ENCODE measurements at regions not wholly inside any gene's neighbourhood (a gene's known extent, or its start where the extent isn't known, plus 50 kb on each side); places are given as distances from the start of the nearest gene placed in this dataset.
"Not testable (repeated sequence)": the region's sequence is repeated elsewhere in the genome, so short reads cannot be mapped to it uniquely, and the experiment has no call there.

DNA sequence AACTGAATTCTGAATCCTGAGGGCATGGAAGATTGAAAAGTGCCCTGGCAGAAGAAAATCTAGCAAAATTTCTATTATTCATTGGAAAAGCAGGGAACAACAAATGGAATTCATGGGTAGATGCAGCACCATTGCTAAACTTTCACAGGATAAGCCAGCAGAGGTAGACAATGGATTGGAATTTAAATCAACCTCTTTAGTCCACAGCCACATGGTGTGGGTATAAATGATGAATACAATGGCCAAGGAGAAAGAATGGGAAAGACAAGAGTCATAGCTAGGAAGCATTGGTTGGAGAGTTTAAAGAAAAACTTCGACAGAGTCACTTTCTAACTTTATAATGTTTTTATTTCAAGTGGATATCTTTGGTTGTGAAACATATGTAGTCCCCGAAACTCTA lies 332.8 kb upstream of the PUDP start:
- no peak for ATAC-seq

DNA sequence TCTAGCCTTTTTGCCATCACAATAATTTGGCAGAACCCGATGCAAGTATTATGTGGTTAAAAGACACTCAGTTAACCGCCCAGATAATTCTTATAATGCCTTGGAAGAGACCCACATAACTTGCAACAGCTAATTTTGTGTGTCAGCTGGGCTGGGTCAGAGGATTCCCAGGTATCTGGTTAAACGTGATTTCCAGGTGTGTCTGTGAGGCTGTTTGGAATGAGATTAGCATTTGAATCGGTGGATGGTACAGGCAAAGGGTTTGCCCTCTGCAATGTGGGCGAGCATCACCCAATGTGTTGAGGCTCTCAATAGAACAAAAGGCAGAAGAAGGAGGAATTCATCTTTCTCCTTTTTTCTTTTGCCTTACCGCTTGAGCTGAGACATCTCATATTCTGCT lies 314.2 kb upstream of the PUDP start:
- H3K36me3 ChIP-seq, result no peaks in the 10 kb centered on the region
- no peak overlapping the region for H3K4me3 ChIP-seq
- no peaks in the 10 kb centered on the region for H3K4me1 ChIP-seq
- H3K27me3 ChIP-seq, result no peaks in the 10 kb centered on the region
- no peaks in the 10 kb centered on the region for H3K9me3 ChIP-seq
- DNase-seq (no peak), ATAC-seq (no peak)
- intact Hi-C loops (cut with DNase I), result no loop called here
- no peak overlapping the region for H3K27ac ChIP-seq
- TF ChIP-seq, protein P1, sequence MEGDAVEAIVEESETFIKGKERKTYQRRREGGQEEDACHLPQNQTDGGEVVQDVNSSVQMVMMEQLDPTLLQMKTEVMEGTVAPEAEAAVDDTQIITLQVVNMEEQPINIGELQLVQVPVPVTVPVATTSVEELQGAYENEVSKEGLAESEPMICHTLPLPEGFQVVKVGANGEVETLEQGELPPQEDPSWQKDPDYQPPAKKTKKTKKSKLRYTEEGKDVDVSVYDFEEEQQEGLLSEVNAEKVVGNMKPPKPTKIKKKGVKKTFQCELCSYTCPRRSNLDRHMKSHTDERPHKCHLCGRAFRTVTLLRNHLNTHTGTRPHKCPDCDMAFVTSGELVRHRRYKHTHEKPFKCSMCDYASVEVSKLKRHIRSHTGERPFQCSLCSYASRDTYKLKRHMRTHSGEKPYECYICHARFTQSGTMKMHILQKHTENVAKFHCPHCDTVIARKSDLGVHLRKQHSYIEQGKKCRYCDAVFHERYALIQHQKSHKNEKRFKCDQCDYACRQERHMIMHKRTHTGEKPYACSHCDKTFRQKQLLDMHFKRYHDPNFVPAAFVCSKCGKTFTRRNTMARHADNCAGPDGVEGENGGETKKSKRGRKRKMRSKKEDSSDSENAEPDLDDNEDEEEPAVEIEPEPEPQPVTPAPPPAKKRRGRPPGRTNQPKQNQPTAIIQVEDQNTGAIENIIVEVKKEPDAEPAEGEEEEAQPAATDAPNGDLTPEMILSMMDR (IDR thresholded peaks at IDR 0.05), result no peak

More for the DNA sequence above, 332.8 kb upstream of the PUDP start:
- DNase-seq, result no peak
- Histone ChIP-seq H3K27me3 (no peaks in the 10 kb centered on the region), H3K36me3 (no peaks in the 10 kb centered on the region), H3K27ac (no peak overlapping the region), H3K4me1 (no peaks in the 10 kb centered on the region), H3K9me3 (no peaks in the 10 kb centered on the region), H3K4me3 (no peak overlapping the region)
- TF ChIP-seq, protein P1 (IDR thresholded peaks at IDR 0.05), result no peak
- intact Hi-C loops (cut with DNase I), result no loop called here

DNA sequence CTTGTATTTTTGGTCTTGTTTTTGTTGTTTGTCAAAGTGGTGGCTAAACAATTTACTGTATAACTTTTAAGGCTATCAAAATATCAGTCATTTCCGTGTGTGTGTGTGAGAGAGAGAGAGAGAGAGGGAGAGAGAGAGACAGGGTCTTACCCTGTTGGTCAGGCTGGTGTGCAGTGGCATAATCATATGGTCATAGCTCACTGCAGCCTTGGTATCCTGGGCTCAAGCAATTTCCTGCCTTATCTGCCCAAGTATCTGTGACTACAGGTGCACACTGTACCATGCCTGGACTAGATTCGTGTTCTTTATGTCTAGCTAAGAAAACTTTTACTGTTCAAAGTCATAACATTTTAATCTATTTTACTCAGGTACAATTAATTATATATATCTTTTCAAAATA lies 313.1 kb upstream of the PUDP start:
- H3K4me3 ChIP-seq, H3K27me3 ChIP-seq: not testable (repeated sequence)

DNA sequence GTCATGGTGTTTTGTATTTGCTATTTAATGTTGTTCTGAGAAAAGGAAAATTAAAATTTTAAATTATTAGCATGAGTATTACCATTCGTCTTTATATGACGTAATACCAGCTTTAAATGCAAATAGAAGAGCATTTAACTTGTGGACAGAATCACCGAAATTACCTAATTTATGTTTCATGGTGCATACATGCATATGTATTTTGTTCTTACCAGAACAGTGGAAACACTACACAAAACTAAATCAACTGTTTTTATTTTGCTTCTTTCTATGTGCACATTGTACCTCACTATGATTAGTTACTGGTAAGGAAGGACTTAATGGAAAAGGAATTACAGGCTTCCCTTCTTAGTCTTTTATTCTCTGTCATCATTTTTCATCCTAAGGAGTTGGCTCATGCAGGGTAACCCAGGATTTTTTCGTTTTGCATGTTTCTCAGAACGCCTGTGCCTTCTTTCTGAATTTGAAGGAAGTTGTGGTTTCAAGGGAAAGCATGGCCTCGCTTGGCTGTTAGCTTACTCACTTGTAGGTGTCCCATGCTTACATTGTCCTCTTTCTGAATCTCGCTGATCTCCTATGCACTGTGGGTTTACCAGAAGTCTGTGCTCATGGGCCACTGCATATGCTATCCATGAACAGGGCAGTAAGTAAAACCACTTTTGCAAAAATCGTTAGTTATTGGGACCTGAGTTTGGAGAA lies 300.0 kb upstream of the PUDP start:
- Histone ChIP-seq H3K27ac (no peak overlapping the region), H3K36me3 (no peaks in the 10 kb centered on the region), H3K27me3 (no peaks in the 10 kb centered on the region), H3K4me3 (no peak overlapping the region), H3K9me3 (no peaks in the 10 kb centered on the region), H3K4me1 (no peaks in the 10 kb centered on the region)
- intact Hi-C loops (cut with DNase I), result no loop called here
- DNase-seq (no peak), ATAC-seq (no peak)
- TF ChIP-seq, protein P1 (IDR thresholded peaks at IDR 0.05), result no peak

More for the DNA sequence above, 313.1 kb upstream of the PUDP start:
- intact Hi-C loops (cut with DNase I); H3K36me3 ChIP-seq; H3K27ac ChIP-seq; H3K4me1 ChIP-seq; DNase-seq; ATAC-seq; H3K9me3 ChIP-seq: not testable (repeated sequence)

DNA sequence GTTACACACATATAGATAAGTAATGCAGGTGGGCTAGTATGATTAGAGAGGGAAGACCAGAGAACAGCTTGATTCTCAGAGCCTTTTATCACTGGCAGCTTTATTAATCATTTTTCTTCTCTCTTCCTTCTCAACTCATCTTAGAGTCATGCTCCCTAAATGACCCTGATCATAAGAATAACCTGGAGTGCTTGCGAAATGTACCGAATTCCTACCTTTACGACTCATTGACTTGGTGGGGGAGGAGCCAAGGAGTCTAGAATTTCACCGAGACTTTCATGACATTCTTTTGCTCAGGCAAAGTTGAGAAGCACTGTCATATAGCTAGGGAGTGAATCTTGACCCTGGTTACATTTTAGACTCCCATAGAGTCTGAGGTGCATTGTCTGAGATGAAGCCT lies 298.9 kb upstream of the PUDP start:
- Histone ChIP-seq H3K36me3 (no peaks in the 10 kb centered on the region), H3K4me3 (no peak overlapping the region), H3K27me3 (no peaks in the 10 kb centered on the region), H3K9me3 (no peaks in the 10 kb centered on the region), H3K27ac (no peak overlapping the region), H3K4me1 (no peaks in the 10 kb centered on the region)
- intact Hi-C loops (cut with DNase I), result no loop called here
- TF ChIP-seq, protein P1 (IDR thresholded peaks at IDR 0.05), result no peak
- no peak for DNase-seq
- no peak for ATAC-seq

DNA sequence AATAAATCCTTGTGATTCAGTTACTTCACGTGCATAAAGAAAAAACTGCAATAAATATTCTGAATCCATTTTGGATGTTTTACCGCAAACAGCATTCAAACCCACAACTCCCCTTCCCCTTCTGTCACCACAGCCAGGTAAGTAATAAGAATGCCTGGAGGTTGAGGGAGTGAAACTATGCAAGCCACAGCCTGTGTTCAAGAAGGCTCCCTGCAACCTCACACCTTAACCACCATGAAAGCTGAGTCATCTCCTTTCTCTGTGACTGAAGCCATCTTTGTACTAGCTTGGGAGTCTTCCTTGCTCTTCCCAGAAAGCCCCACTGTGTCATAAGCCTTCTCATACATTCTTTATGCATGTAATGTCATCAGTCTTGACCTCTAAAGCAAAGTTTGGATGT lies 297.0 kb upstream of the PUDP start:
- ATAC-seq, result no peak
- intact Hi-C loops (cut with DNase I), result no loop called here
- no peak for DNase-seq
- Histone ChIP-seq H3K4me1 (no peaks in the 10 kb centered on the region), H3K4me3 (no peak overlapping the region), H3K9me3 (no peaks in the 10 kb centered on the region), H3K27me3 (no peaks in the 10 kb centered on the region), H3K36me3 (no peaks in the 10 kb centered on the region), H3K27ac (no peak overlapping the region)
- TF ChIP-seq, protein P1 (IDR thresholded peaks at IDR 0.05), result no peak

All from upper lobe of right lung (tissue), 1 donor.